ENCODE measurements at regions not wholly inside any gene's neighbourhood (a gene's known extent, or its start where the extent isn't known, plus 50 kb on each side); places are given as distances from the start of the nearest gene placed in this dataset.

- no peak for DNase-seq
- no peak for TF ChIP-seq CTCF (IDR thresholded peaks at IDR 0.05; ENCODE audit: low read depth, low read length)
- Histone ChIP-seq H3K9me3 (ENCODE audit: severe bottlenecking) (no peaks in the 10 kb centered on the region), H3K27ac (no peak overlapping the region), H3K4me3 (ENCODE audit: low read depth, low read length) (no peak overlapping the region), H3K27me3 (ENCODE audit: insufficient read depth, low read depth, severe bottlenecking) (no peaks in the 10 kb centered on the region), H3K36me3 (no peaks in the 10 kb centered on the region)
Measured at GRCh38 chr13:74841123-74841522, 640.8 kb downstream of the TBC1D4 start.

- Histone ChIP-seq H3K36me3 (no peaks in the 10 kb centered on the region), H3K9me3 (ENCODE audit: severe bottlenecking) (no peaks in the 10 kb centered on the region), H3K4me3 (ENCODE audit: low read depth, low read length) (no peak overlapping the region), H3K27me3 (ENCODE audit: insufficient read depth, low read depth, severe bottlenecking) (no peaks in the 10 kb centered on the region), H3K27ac (no peak overlapping the region)
- DNase-seq, result no peak
- TF ChIP-seq CTCF (IDR thresholded peaks at IDR 0.05; ENCODE audit: low read depth, low read length), result no peak
Measured at GRCh38 chr13:74839656-74840055, 642.3 kb downstream of the TBC1D4 start.

- no peaks in the 10 kb centered on the region for H3K9me3 ChIP-seq (ENCODE audit: severe bottlenecking)
- no peak overlapping the region for H3K4me3 ChIP-seq (ENCODE audit: low read depth, low read length)
- no peaks in the 10 kb centered on the region for H3K27me3 ChIP-seq (ENCODE audit: insufficient read depth, low read depth, severe bottlenecking)
- H3K36me3 ChIP-seq, result no peaks in the 10 kb centered on the region
- no peak overlapping the region for H3K27ac ChIP-seq
- no peak for DNase-seq
- no peak for TF ChIP-seq CTCF (IDR thresholded peaks at IDR 0.05; ENCODE audit: low read depth, low read length)
Measured at GRCh38 chr13:74838096-74838495, 643.9 kb downstream of the TBC1D4 start.

- H3K27ac ChIP-seq, result no peak overlapping the region
Measured at GRCh38 chr13:74836628-74837027, 645.3 kb downstream of the TBC1D4 start.

GRCh38 chr13:74835579-74835978 lies 646.4 kb downstream of the TBC1D4 start:
- no peaks in the 10 kb centered on the region for H3K9me3 ChIP-seq (ENCODE audit: severe bottlenecking)
- no peak overlapping the region for H3K27ac ChIP-seq
- no peak for DNase-seq
- no peak for TF ChIP-seq CTCF (IDR thresholded peaks at IDR 0.05; ENCODE audit: low read depth, low read length)
- no peak overlapping the region for H3K4me3 ChIP-seq (ENCODE audit: low read depth, low read length)
- H3K27me3 ChIP-seq (ENCODE audit: insufficient read depth, low read depth, severe bottlenecking), result no peaks in the 10 kb centered on the region
- H3K36me3 ChIP-seq, result no peaks in the 10 kb centered on the region

More at GRCh38 chr13:74836628-74837027, 645.3 kb downstream of the TBC1D4 start:
- no peak for TF ChIP-seq CTCF (IDR thresholded peaks at IDR 0.05; ENCODE audit: low read depth, low read length)
- no peak overlapping the region for H3K4me3 ChIP-seq (ENCODE audit: low read depth, low read length)
- no peaks in the 10 kb centered on the region for H3K27me3 ChIP-seq (ENCODE audit: insufficient read depth, low read depth, severe bottlenecking)
- no peaks in the 10 kb centered on the region for H3K9me3 ChIP-seq (ENCODE audit: severe bottlenecking)
- no peak for DNase-seq
- no peaks in the 10 kb centered on the region for H3K36me3 ChIP-seq

- no peak for DNase-seq
- TF ChIP-seq CTCF (IDR thresholded peaks at IDR 0.05; ENCODE audit: low read depth, low read length), result no peak
- H3K27ac ChIP-seq, result no peak overlapping the region
Measured at GRCh38 chr13:74825938-74826246, 656.1 kb downstream of the TBC1D4 start.

More at GRCh38 chr13:74825938-74826246, 656.1 kb downstream of the TBC1D4 start:
- no peak overlapping the region for H3K4me3 ChIP-seq (ENCODE audit: low read depth, low read length)
- H3K9me3 ChIP-seq (ENCODE audit: severe bottlenecking), result no peaks in the 10 kb centered on the region
- no peaks in the 10 kb centered on the region for H3K27me3 ChIP-seq (ENCODE audit: insufficient read depth, low read depth, severe bottlenecking)
- H3K36me3 ChIP-seq, result no peaks in the 10 kb centered on the region

Data from WERI-Rb-1 (cell line).